Large intestine (tissue), 3 donors: ENCODE measurements at regions not wholly inside any gene's neighbourhood (a gene's known extent, or its start where the extent isn't known, plus 50 kb on each side); places are given as distances from the start of the nearest gene placed in this dataset.

Experiments
- DNase-seq, 2 donors: peaks; one replicate each; pipeline versions ENCODE4 v3.0.0 to v3.0.0-alpha.2; 2013
- H3K27ac ChIP-seq: one replicate; pipeline ENCODE4 v1.5.1; 2013; ENCODE audit warnings: low read length
- H3K27me3 ChIP-seq: 2 replicates; pipeline ENCODE4 v1.6.1; 2013; ENCODE audit warnings: low read length; ENCODE audit not compliant: control insufficient read depth, insufficient read depth
- H3K36me3 ChIP-seq: 2 replicates; pipeline ENCODE4 v1.6.1; 2013; ENCODE audit warnings: low read length; ENCODE audit not compliant: control insufficient read depth, insufficient read depth
- H3K4me1 ChIP-seq: one replicate; pipeline ENCODE4 v1.6.1; 2013; ENCODE audit warnings: low read length; ENCODE audit not compliant: control insufficient read depth, insufficient read depth
- H3K4me3 ChIP-seq: one replicate; pipeline ENCODE4 v1.5.1; 2013; ENCODE audit warnings: low read length
- H3K9me3 ChIP-seq: one replicate; pipeline ENCODE4 v1.6.1; 2013; ENCODE audit warnings: mild to moderate bottlenecking, low read depth, low read length, moderate library complexity; ENCODE audit not compliant: control insufficient read depth
- WGBS: methylation state at CpG from one replicate; pipeline ENCODE4 v1.1.5; 2013; ENCODE audit warnings: low lambda C conversion rate; ENCODE audit not compliant: insufficient coverage; 5-methylcytosine and 5-hydroxymethylcytosine counted together

- H3K36me3 ChIP-seq: no peaks in the 10 kb centered on the region
- no peak overlapping the region for H3K4me3 ChIP-seq
- no peak for DNase-seq
- H3K4me1 ChIP-seq: no peaks in the 10 kb centered on the region
- H3K9me3 ChIP-seq: no peaks in the 10 kb centered on the region
- 100% methylated on average over 1 of the region's 1 CpG for WGBS
- no peaks in the 10 kb centered on the region for H3K27me3 ChIP-seq
- no peak overlapping the region for H3K27ac ChIP-seq
These were observed 79.0 kb upstream of the VSTM5 start for GRCh38 chr11:93929407-93929806.

GRCh38 chr11:93933230-93933629 is 82.8 kb upstream of the VSTM5 start:
- no peak for DNase-seq
- Histone ChIP-seq H3K27ac (no peak overlapping the region), H3K36me3 (no peaks in the 10 kb centered on the region), H3K27me3 (no peaks in the 10 kb centered on the region), H3K9me3 (no peaks in the 10 kb centered on the region), H3K4me1 (no peaks in the 10 kb centered on the region), H3K4me3 (no peak overlapping the region)
- no CpG with 5 or more reads among the region's 3 CpGs for WGBS

GRCh38 chr11:93935826-93936225 is 85.3 kb upstream of the HEPHL1 start:
- DNase-seq: peak; percentile 5 to 6
- H3K36me3 ChIP-seq: no peaks in the 10 kb centered on the region

DNA sequence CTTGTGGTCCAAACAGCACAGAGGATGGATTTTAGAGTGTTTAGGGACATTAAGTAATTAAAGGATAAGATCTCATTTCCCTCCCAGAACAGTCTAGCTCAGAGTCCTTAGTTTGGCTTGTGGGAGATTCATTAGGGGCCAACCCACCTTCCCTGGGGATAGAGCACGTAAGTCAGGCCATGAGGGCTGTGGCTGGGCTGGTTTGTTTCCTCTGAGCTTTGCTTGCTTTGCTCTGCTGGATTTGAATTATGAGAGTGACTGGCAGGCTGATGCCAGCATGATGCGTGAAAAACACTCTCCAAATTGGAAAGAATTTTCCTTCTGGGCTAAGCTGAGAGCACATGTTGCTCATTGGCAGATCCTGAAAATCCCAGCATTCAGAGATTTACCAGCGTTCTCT is 84.7 kb upstream of the HEPHL1 start:
- no CpG with 5 or more reads among the region's 3 CpGs for WGBS
- H3K4me3 ChIP-seq: no peak overlapping the region
- H3K27me3 ChIP-seq: no peaks in the 10 kb centered on the region
- no peaks in the 10 kb centered on the region for H3K36me3 ChIP-seq
- no peak for DNase-seq
- no peak overlapping the region for H3K27ac ChIP-seq
- no peaks in the 10 kb centered on the region for H3K9me3 ChIP-seq
- no peaks in the 10 kb centered on the region for H3K4me1 ChIP-seq

More at GRCh38 chr11:93935826-93936225, 85.3 kb upstream of the HEPHL1 start:
- no peak overlapping the region for H3K27ac ChIP-seq
- H3K27me3 ChIP-seq: no peaks in the 10 kb centered on the region
- H3K4me3 ChIP-seq: no peak overlapping the region
- H3K4me1 ChIP-seq: no peaks in the 10 kb centered on the region
- no peaks in the 10 kb centered on the region for H3K9me3 ChIP-seq
- 92% methylated on average over 2 of the region's 5 CpGs for WGBS

GRCh38 chr11:93939084-93939760 is 81.9 kb upstream of the HEPHL1 start:
- WGBS: 70% methylated on average over 2 of the region's 5 CpGs
- H3K27me3 ChIP-seq: no peaks in the 10 kb centered on the region

DNA sequence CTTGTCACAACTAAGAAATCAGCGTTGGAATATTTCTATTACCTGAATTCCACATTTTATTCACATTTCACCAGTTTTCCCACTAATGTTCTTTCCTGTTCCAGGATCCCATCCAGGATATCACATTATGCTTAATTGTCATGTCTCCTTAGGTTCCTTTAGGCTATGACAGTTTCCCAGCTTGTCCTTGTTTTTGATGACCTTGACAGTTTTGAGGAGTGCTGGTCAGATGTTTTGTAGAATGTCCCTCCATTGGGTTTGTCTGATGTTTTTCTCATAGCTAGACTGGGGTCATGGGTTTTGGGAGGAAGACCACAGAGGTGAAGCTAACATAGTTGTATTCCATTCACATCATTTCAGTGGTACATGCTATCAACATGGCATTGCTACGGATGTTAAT is 80.8 kb upstream of the HEPHL1 start:
- Histone ChIP-seq H3K27me3 (no peaks in the 10 kb centered on the region), H3K4me1 (no peaks in the 10 kb centered on the region), H3K27ac (no peak overlapping the region), H3K9me3 (no peaks in the 10 kb centered on the region), H3K36me3 (no peaks in the 10 kb centered on the region), H3K4me3 (no peak overlapping the region)
- 100% methylated on average over 1 of the region's 2 CpGs for WGBS
- no peak for DNase-seq

More at GRCh38 chr11:93939084-93939760, 81.9 kb upstream of the HEPHL1 start:
- Histone ChIP-seq H3K27ac (no peak overlapping the region), H3K36me3 (no peaks in the 10 kb centered on the region), H3K4me1 (no peaks in the 10 kb centered on the region), H3K4me3 (no peak overlapping the region), H3K9me3 (no peaks in the 10 kb centered on the region)
- no peak for DNase-seq

- no peak overlapping the region for H3K4me3 ChIP-seq
- H3K27me3 ChIP-seq: no peaks in the 10 kb centered on the region
- peaks cover 1% of the 10 kb centered on the region for H3K9me3 ChIP-seq
- H3K36me3 ChIP-seq: no peaks in the 10 kb centered on the region
- H3K27ac ChIP-seq: no peak overlapping the region
- WGBS: no CpG with 5 or more reads among the region's 2 CpGs
- DNase-seq: no peak
- no peaks in the 10 kb centered on the region for H3K4me1 ChIP-seq
These were observed 79.0 kb upstream of the HEPHL1 start for GRCh38 chr11:93942176-93942575.

DNA sequence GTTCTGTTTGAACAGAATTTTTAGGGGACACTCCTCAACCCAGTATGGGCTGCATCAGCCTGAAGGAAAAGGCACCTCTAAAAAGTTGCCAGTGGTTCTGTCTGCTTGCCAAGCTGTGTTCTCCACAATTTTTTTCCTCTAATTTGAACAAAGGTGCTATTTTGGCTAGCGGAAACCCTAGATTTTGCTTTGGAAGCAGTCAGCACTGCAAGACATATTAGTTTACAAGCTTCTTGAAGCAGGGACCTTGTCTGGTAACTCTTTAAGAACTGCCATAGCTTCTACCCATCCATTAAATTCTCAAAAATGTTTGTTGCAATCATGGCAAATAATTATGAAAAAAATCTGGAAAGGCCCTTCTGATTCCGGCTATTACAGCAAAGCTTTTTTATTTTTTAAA is 75.6 kb upstream of the HEPHL1 start:
- no peak for DNase-seq
- Histone ChIP-seq H3K27me3 (no peaks in the 10 kb centered on the region), H3K36me3 (no peaks in the 10 kb centered on the region), H3K4me3 (no peak overlapping the region), H3K9me3 (peaks cover 6% of the 10 kb centered on the region), H3K4me1 (no peaks in the 10 kb centered on the region), H3K27ac (no peak overlapping the region)
- WGBS: 94% methylated on average over 2 of the region's 2 CpGs

GRCh38 chr11:93952082-93952780 is 68.9 kb upstream of the HEPHL1 start:
- no peak overlapping the region for H3K27ac ChIP-seq
- no peaks in the 10 kb centered on the region for H3K36me3 ChIP-seq
- peaks cover 4% of the 10 kb centered on the region for H3K9me3 ChIP-seq
- no peaks in the 10 kb centered on the region for H3K27me3 ChIP-seq
- no peaks in the 10 kb centered on the region for H3K4me1 ChIP-seq
- DNase-seq: no peak
- no CpG with 5 or more reads among the region's 6 CpGs for WGBS
- no peak overlapping the region for H3K4me3 ChIP-seq

- no peak overlapping the region for H3K4me3 ChIP-seq
- 71% methylated on average over 1 of the region's 5 CpGs for whole genome bisulfite sequencing
These were observed 63.7 kb upstream of the HEPHL1 start for GRCh38 chr11:93957397-93957952.

More at GRCh38 chr11:93957397-93957952, 63.7 kb upstream of the HEPHL1 start:
- no peaks in the 10 kb centered on the region for H3K9me3 ChIP-seq
- H3K27ac ChIP-seq: no peak overlapping the region
- no peaks in the 10 kb centered on the region for H3K36me3 ChIP-seq
- no peaks in the 10 kb centered on the region for H3K4me1 ChIP-seq
- no peak for DNase-seq
- no peaks in the 10 kb centered on the region for H3K27me3 ChIP-seq
